ENCODE measurements at regions not wholly inside any gene's neighbourhood (a gene's known extent, or its start where the extent isn't known, plus 50 kb on each side); places are given as distances from the start of the nearest gene placed in this dataset.

- no peak for TF ChIP-seq CEBPB (IDR thresholded peaks at IDR 0.05)
- TF ChIP-seq RAD21 (IDR thresholded peaks at IDR 0.05; ENCODE audit: low read depth) = no peak
- no peak for TF ChIP-seq CREB1 (IDR thresholded peaks at IDR 0.05; ENCODE audit: low read depth)
- no peak for TF ChIP-seq YY1 (IDR thresholded peaks at IDR 0.05; ENCODE audit: low read depth)
- TF ChIP-seq EP300 (IDR thresholded peaks at IDR 0.05; ENCODE audit: borderline replicate concordance) = no peak
- TF ChIP-seq ZBTB7A (IDR thresholded peaks at IDR 0.05; ENCODE audit: low read depth) = no peak
- no peak for TF ChIP-seq TAF1 (IDR thresholded peaks at IDR 0.05; ENCODE audit: low read depth)
These were observed 123.1 kb upstream of the ESRRG start for GRCh38 chr1:216846339-216846738.
